GM21423 (cell line): ENCODE measurements at regions not wholly inside any gene's neighbourhood (a gene's known extent, or its start where the extent isn't known, plus 50 kb on each side); places are given as distances from the start of the nearest gene placed in this dataset.

Experiments
- ATAC-seq: cut with Tn5 transposase; IDR thresholded peaks from one replicate; pipeline ENCODE4 v1.9.1; 2021; ENCODE audit warnings: mild to moderate bottlenecking, moderate library complexity; ENCODE audit not compliant: unreplicated experiment

DNA sequence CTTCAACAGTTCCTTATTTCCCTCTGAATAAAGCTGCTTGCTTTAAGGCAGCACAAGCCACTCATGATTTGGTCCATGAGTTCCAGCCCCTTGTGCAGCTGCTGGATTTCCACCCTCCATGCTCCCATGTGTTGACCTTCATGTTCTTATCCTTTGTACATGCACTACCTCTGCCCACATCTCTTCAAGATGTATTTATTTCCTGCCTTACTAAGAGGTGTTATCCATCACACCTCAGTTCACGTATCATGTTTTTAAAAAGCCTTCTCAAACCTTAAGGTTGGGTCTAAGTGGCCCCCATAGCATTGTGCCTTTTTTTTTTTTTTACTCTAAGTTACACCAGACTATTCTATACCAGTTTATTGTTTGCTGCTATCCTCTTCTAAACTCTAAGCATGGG lies 107.7 kb downstream of the SIPA1L2 start:
- ATAC-seq: no peak

DNA sequence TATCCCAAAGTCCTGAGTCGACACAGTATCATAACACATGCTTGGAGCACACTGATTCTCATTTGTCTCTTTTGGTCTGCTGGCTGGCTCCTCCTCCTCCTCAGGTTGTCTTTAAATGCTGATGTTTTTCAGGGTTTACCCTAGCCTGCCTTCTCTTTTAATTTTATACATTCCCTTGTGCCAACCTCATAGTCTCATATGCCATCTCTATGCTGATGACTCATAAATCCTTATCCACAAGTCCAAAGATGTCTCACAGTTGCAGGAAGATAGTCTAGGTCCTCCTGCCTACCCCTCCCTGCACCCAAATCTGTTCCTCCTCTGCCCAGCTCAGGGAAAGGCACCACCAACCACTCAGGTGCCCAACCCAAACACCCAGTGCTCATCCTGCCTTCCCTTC lies 108.3 kb downstream of the SIPA1L2 start:
- no peak for ATAC-seq

DNA sequence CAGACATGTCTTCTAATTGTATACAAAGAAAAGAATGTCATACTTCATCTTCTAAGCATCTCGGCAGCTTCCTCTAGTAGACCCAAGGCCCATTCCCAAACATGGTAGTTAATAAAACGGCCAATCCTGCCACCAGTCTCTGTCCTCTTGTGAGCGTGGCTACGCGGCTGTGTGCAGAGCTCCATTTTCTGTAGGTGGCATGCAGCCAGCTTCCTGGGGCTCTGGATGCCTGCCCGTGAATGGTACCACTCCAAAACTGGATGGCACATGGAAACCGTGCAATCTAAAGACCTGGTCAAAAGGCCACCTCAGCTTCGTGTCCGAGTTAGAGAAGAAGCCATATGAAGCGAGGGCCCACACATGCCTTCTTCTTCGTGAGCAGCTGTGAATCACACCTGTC lies 110.7 kb downstream of the SIPA1L2 start:
- no peak for ATAC-seq

DNA sequence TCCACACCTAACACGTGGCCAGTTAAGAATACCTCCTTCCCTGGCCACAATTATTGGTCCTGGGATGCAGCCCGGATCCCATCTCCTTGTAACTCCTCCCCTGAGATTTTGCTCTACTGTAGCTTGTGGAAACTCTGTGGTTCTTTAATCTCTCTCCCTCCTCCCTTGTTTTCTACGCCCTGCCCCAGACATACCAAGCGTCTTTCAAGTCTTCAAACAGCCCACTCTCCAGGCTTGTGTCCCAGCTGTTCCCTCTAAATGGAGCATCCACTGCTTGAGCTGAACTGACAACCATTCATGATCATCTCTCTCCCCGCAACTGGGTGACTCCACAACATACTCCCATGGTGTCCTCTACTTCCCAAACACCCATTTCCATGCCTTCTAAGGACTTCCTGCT lies 111.6 kb downstream of the SIPA1L2 start:
- ATAC-seq: no peak

DNA sequence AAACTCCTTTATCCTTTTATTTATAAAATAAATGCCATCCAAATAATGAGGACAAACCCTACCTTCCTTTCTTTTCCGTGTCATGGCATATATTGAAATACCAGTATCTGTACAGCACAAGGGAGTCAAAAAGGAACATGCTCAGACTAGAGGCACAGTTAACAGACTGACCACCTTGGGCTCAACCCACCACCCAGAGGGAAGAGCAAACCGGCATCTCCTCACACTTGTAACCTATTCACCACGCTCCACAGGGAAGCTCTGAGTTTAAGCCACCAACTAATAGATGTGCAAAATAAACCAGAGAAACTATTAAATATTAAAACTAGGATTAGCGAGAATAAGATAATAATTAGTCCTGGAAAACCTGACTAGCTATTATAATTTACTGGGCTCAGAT lies 112.7 kb downstream of the SIPA1L2 start:
- no peak for ATAC-seq

DNA sequence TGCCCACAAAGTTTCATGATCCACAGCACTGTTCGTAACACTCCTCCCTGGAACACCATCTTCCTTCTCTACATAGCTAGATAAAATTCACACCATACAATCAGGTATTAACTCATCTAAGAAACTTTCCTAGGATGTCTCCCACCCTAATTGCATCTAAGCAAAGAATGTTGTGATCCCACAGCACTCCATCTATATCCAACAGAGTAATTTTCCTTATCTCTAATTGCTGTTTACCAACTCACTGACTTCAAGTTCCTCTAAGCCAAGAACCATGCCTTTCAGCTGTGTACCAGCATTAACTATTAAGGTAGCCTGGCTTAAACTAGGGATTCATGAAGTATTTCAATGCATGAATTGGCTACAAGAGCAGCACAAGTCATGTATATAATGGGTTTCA lies 114.2 kb downstream of the SIPA1L2 start:
- ATAC-seq: no peak

DNA sequence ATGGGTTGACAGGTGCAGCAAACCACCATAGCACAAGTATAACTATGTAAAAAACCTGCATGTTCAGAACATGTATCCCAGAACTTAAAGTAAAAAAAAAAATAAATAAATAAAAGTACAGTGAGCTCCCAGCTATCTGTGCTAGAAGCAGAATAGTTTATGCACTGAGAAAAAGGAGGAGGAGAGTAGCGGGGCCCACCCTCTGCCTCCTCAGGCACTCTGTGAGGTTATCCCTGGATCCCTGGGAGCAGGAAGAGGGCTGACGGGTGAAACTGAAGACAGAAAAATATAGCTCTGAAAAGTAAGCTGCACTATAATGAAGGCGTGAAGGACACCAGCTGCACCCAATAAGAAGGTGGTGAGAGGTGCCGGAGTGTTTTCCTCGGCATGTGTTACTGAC lies 117.2 kb downstream of the SIPA1L2 start:
- ATAC-seq: no peak

DNA sequence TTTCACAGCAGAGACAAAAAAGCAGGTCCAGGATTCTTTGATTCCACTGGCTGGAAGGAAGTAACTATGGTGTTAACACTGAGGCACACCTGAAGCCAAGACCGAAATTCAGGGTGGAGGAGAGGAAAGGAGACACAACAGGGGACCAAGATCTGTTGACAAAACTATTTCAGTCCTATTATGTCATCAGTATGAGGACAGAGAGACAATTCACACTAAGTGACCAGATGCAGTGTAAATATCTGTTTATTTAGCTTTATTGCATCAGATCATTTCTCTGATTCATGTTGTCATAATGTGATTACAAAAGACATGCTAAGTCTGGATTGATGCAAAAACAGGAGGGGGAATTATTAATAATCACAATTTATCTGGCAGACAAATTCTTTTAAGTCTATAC lies 118.8 kb downstream of the SIPA1L2 start:
- ATAC-seq: no peak

DNA sequence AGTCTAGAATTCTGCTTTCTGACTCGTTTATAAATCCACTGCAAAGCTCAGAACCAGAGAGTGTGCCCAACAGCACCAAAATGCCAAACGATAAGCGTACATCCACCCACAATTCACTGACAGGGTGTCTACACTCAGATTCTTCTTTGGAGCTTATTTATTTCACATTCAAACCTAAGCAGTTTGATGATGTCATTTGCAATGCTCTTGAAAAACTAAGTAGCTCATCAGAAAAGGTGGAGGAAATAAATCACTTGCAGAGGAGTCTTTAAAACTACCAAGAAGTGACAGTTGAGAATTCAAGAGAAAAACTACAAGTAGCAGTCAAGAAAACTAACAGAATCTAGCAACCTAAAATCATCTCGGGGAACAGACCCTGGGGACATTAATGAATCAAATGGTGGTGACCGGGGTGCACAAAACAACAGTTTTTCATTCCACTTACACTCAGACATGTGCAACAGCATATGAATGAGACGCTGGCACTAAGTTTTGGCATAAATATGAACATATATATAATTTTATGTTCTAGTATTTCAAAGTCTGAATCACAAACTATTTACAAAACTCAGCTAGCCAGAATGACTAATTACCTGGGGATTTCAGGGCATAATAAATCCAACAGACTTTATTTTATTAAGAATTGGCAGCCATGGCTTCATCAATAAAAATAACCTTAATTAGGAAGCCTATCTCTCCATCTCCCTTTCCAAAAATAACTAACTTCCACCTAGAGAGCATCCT lies 119.4 kb downstream of the SIPA1L2 start:
- ATAC-seq: no peak

DNA sequence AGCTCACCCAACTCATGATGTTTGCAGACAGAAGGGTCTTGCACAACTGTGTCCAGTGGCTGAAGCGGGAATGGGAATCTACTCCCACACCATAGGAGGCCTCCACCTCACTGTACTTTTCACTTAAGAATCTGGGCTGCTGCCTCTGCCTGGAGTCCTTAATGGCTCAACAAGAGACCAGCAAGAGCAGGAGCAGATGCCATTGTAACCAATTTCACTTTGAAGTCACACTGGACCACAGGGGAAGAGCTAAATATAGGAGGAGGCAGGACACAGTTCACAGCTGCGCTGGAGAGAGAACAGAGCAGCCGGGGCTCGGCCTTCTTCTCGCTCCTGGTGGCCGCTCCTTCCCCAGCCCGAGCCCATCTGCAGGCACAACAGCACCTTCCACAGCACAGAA lies 120.4 kb downstream of the SIPA1L2 start:
- ATAC-seq: no peak

DNA sequence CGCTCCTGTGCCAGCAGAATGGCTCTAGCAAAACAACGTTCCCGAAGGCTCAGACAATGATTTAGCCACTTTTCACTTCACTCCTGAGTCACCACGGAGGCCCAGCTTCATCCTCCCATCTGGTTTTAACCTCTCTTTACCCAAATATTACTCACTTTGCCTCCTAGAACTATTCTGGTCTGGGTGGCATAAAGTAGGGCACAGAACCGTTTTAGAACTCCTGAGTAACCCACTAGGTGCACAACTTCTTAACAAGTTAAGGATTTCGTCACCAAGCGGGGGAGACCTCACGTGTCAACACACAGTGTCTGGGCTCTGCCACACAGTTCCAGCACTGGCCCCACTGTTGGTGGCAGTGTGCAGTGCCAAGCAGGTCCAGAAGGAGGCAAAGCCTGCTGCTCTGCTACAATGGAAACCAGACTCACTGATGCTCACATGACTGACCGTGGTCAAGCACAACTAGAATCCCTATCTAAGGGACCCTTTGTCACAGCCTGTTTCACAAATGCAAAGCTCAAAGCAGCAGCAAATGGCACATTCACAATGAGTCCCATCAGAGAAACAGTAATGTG lies 121.7 kb downstream of the SIPA1L2 start:
- no peak for ATAC-seq

DNA sequence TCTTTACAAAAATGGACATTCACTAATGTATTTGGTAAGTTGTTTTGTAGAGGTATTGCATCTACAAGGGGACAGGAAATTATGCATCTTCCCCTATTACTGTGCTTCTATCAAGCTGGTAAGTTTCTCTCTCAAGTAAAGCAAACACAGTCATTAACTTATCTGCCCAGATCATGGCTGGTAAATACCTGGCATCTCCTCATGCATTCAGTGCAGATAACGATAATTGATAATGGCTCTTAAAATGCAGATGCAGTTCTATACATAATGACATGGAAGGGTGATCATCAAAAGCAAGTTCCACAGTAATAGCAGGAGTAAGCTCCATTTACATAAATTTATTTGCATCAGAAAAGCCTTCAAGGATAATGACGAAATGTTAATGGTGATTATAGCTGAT lies 122.4 kb downstream of the SIPA1L2 start:
- ATAC-seq: no peak

DNA sequence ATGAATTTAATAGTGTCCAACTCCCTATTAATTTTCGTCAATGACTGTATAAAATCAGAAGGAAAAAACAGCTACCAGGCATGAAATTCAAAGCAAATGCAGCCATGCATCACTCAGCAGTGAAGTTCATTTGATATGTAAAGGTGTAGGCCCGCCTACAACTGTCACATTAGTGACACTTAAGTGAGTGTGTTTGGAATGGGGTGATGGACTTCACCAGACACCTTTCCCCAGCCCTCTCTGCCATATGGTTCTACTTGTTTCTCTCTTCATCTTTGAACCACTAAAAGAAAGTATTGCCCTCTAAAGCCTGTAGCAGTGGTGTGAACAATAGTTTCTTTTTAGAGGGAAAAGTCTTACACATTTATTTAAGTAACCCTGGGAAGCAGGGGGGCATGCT lies 124.0 kb downstream of the SIPA1L2 start:
- no peak for ATAC-seq

DNA sequence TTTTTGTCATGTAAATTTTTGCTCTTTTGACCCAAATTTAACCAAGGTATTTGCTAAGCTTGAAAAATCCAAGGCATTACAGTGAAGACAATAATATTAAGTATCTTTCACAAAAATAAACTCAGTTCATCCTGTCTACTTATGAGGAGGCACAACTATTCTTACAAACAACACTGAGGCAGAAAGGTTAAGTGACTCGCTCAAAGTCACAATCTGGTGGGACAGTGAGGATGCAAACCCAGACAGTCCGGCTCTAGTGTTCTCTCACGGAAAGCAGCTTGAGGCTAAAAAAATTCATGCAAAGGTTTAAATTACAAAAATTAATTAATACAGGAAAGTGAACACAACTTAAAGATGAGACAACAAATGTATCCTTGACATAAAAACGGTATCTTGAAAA lies 125.3 kb downstream of the SIPA1L2 start:
- ATAC-seq: no peak

DNA sequence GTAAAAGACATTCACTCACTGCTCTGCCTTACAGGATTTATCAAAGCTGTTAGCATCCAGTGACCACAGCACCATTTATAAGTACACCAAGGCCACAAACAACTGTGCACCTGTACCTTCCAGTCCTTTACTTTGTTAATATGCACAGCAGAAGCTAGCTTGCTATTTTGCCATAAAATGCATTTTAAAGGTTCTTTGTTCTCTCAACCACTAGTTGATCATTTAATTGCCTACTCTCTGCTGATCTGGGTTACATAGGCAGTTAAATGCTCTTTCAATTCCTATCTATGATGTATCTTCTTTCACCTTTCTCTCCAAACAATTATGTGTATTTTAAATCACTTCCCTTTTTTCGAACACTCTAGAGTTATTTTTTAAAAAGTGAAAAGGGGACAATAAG lies 126.4 kb downstream of the SIPA1L2 start:
- no peak for ATAC-seq

DNA sequence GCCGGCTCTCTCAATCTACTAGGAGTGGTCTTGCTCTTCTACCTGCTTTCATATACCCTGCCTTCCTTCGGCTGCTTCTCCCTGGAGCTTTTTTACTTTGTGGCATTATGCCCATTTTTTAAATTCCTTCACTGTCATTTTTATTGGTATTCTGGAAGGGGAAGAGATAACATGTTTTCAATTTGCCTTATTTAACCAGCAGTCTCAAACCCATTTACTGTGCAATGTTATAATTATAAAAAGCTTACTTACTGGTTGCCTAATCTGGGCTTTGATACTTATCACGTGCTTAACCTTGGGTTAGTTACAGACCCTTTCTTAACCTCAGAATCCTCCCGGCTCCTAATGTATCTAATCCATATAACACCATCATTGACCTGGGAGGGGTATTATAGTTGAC lies 128.1 kb downstream of the SIPA1L2 start:
- ATAC-seq: no peak

DNA sequence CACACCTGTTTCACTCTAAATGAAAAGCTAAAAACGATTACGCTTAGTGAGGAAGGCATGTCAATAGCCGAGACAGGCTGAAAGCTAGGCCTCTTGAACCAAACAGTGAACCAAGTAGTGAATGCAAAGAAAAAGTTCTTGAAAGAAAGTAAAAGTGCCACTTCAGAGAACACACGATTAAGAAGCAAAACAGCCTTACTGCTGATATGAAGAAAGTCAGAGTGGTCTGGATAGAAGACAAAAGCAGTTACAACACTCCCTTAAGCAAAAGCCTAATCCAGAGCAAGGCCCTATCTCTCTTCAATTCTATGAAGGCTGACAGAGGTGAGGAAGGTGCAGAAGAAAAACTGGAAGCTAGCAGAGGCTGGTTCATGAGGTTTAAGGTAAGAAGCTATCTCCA lies 130.7 kb downstream of the SIPA1L2 start:
- ATAC-seq: no peak

DNA sequence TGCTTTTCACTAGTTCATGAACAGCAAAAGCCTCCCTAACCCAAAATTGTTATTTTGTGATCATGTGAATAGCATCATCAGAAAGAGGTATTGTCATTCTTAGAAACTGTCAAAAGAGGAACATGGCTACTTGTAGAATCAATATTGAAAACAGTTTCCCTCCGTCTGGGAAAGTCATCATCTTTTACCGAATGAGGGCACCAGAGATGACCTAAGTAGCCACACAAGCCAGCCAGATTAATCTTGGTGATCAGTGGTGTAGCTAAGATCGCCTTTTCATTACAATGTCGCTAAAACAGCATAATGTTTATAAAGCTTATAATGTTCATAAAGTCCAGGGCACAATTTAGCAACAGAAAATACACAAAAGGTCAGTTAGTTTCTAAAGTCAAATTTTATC lies 136.1 kb downstream of the SIPA1L2 start:
- no peak for ATAC-seq

DNA sequence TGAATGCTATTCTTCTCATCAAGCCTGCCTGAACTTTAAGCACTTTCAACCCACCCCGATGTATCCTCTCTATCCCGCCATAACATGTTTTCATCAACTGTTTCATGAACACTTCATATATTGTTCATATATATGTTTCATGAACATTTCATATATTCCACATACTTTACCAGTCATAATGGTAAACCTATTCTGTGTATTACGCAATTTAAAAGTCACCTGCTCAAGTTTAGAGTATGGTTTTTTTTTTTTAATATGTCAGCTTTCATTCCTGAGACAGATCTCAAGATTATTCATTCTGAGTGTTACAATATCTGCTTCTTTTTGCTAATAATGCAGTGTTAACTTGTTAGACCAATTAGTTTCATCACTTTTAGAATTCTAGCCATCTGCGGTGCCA lies 140.7 kb downstream of the SIPA1L2 start:
- ATAC-seq: no peak

DNA sequence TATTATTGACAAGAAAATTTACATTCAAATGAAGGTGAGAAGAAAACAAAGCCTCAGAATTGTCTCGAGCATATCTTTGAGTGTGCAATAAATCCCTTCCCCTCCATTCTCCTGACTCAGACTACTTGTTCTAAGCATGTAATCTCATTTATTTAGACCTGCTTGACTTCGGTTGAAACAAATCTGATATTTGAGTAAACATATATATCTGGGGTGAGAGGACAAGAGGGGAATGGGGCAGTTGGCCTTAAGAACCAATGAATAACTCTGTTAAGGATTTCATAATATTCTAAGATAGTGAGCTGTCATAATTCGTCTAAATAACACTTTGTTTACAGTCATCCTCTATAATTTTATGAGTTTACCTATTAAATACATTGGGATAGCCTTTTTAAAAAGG lies 142.7 kb downstream of the SIPA1L2 start:
- no peak for ATAC-seq

DNA sequence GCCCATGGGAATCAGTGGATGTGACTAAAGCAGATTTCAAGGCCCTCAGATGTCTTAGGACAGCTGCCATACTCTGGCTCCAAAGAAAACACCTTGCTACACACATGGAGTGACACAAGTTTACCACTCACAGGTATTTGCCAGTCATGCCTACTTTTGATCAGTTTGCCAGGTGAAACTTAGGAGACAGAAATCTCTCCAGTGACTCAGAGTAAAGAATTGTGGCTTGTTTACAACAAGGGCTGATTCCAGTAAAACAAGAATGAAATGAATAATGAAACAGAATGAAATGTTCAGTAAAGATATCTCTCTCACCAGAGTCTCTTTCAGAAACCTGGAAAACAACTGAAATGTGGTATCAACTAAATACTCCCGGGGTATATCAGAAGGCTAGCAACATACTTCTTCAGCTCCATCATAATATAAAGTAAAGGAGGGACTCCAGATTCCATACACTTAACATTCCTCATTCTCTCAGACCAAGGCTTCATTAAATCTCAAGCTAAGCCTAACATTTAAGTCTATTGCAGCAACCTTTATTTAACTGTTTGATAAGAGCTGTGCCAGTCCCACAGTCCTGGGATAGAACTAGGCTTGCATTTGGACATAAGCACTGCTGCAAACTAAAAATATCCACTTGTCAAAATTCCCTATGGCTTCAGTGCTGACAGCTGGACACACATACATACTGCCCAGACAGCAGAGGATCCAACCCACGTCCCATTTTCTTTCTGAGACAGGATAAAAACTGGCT lies 143.3 kb downstream of the SIPA1L2 start:
- ATAC-seq: no peak

DNA sequence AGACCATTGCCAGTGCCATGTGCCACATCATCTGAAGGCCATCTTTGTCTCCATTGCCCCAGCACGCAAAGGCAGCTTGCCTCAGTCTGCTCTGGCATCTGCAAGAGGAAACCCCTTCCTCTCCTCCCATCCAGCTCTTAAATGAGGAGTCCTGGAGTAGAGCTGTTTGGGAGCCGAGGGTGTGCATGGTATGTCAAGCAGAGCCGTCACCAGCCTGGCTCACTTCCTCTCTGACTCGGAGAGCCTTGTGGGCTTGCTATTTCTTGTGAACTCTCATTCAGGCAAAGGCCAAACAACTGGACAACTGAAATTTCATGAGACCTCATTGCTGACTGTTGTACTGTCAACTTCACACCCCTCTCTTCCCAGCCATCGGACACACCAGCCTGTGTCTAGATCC lies 143.9 kb downstream of the SIPA1L2 start:
- no peak for ATAC-seq
